ENCODE measurements at regions not wholly inside any gene's neighbourhood (a gene's known extent, or its start where the extent isn't known, plus 50 kb on each side); places are given as distances from the start of the nearest gene placed in this dataset.

- Histone ChIP-seq H3K4me1 (no peaks in the 10 kb centered on the region), H3K36me3 (no peaks in the 10 kb centered on the region), H3K4me3 (no peak overlapping the region), H3K27me3 (no peaks in the 10 kb centered on the region), H3K27ac (no peak overlapping the region), H3K9me3 (no peaks in the 10 kb centered on the region)
- intact Hi-C loops (cut with DNase I; ENCODE audit: low total_unique reads), result no loop called here
- no peak for DNase-seq
- no peak for TF ChIP-seq CTCF (IDR thresholded peaks at IDR 0.05)
Measured at GRCh38 chr2:123200035-123200434, 825.1 kb upstream of the CNTNAP5 start.

GRCh38 chr2:123207245-123207644 is 817.8 kb upstream of the CNTNAP5 start:
- Histone ChIP-seq H3K36me3 (no peaks in the 10 kb centered on the region), H3K4me3 (no peak overlapping the region), H3K9me3 (no peaks in the 10 kb centered on the region), H3K27ac (no peak overlapping the region), H3K27me3 (no peaks in the 10 kb centered on the region), H3K4me1 (no peaks in the 10 kb centered on the region)
- intact Hi-C loops (cut with DNase I; ENCODE audit: low total_unique reads), result no loop called here
- DNase-seq, result no peak
- TF ChIP-seq CTCF (IDR thresholded peaks at IDR 0.05), result no peak

GRCh38 chr2:123209202-123209601 is 815.9 kb upstream of the CNTNAP5 start:
- Histone ChIP-seq H3K27ac (no peak overlapping the region), H3K36me3 (no peaks in the 10 kb centered on the region), H3K4me1 (no peaks in the 10 kb centered on the region), H3K9me3 (no peaks in the 10 kb centered on the region), H3K27me3 (no peaks in the 10 kb centered on the region), H3K4me3 (no peak overlapping the region)
- intact Hi-C loops (cut with DNase I; ENCODE audit: low total_unique reads), result no loop called here
- DNase-seq, result no peak
- no peak for TF ChIP-seq CTCF (IDR thresholded peaks at IDR 0.05)

- no peaks in the 10 kb centered on the region for H3K36me3 ChIP-seq
- no peak for TF ChIP-seq CTCF (IDR thresholded peaks at IDR 0.05)
- H3K4me1 ChIP-seq, result no peaks in the 10 kb centered on the region
- H3K27me3 ChIP-seq, result no peaks in the 10 kb centered on the region
- intact Hi-C loops (cut with DNase I; ENCODE audit: low total_unique reads), result no loop called here
- H3K27ac ChIP-seq, result no peak overlapping the region
- no peaks in the 10 kb centered on the region for H3K9me3 ChIP-seq
- no peak for DNase-seq
- no peak overlapping the region for H3K4me3 ChIP-seq
Measured at GRCh38 chr2:123211181-123211580, 813.9 kb upstream of the CNTNAP5 start.

GRCh38 chr2:123245156-123245555 is 779.9 kb upstream of the CNTNAP5 start:
- no peak overlapping the region for H3K4me3 ChIP-seq
- no peaks in the 10 kb centered on the region for H3K9me3 ChIP-seq
- intact Hi-C loops (cut with DNase I; ENCODE audit: low total_unique reads), result no loop called here
- H3K36me3 ChIP-seq, result no peaks in the 10 kb centered on the region
- no peaks in the 10 kb centered on the region for H3K4me1 ChIP-seq
- no peaks in the 10 kb centered on the region for H3K27me3 ChIP-seq
- TF ChIP-seq CTCF (IDR thresholded peaks at IDR 0.05), result no peak
- no peak for DNase-seq
- no peak overlapping the region for H3K27ac ChIP-seq

- no peaks in the 10 kb centered on the region for H3K27me3 ChIP-seq
- no peaks in the 10 kb centered on the region for H3K36me3 ChIP-seq
- no peak overlapping the region for H3K4me3 ChIP-seq
- H3K9me3 ChIP-seq, result no peaks in the 10 kb centered on the region
- DNase-seq, result no peak
- no peak overlapping the region for H3K27ac ChIP-seq
- intact Hi-C loops (cut with DNase I; ENCODE audit: low total_unique reads), result no loop called here
- TF ChIP-seq CTCF (IDR thresholded peaks at IDR 0.05), result no peak
- H3K4me1 ChIP-seq, result no peaks in the 10 kb centered on the region
Measured at GRCh38 chr2:123258877-123259539, 766.1 kb upstream of the CNTNAP5 start.
